OCI-LY1 (cell line): ENCODE measurements at regions not wholly inside any gene's neighbourhood (a gene's known extent, or its start where the extent isn't known, plus 50 kb on each side); places are given as distances from the start of the nearest gene placed in this dataset.
"Not testable (repeated sequence)": the region's sequence is repeated elsewhere in the genome, so short reads cannot be mapped to it uniquely, and the experiment has no call there.

ENCODE experiments used
- CTCF ChIP-seq: fragments of 200-600 bp; sonication (generic), shearing (Covaris generic); IDR thresholded peaks from 2 replicates; pipeline ENCODE4 v1.5.1; 2017; ENCODE audit warnings: mild to moderate bottlenecking, antibody characterized with exemption, low read length, moderate library complexity, mixed read lengths
- EZH2 ChIP-seq: fragments of 200-600 bp; sonication (generic), shearing (Covaris generic); IDR thresholded peaks from 2 replicates; pipeline ENCODE4 v1.8.0; 2017; ENCODE audit warnings: borderline replicate concordance, mixed run types, mild to moderate bottlenecking, antibody characterized with exemption, low read length, moderate library complexity, mixed read lengths

DNA sequence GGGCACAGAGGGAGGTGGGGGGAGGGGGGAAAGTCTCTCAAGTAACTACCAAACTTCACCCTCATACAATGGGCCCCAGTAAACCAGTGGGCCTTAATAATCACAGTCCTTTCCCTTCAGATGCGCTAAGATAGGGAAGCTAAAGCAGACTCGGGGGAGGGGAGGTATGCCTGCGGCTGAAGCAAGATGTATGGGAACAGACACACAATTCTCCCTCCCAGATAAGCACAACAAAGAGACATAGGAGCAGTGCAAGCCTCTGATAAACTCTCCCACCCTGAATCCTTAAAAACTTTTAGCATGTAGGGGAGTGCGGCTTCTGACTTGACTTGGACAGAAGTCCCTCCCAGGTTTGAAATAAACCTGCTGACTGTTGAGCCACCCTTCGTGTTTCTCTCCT lies 54.7 kb downstream of the PROP1 start:
- not testable (repeated sequence) for TF ChIP-seq CTCF, EZH2
